Body of pancreas (tissue), 4 donors: ENCODE measurements at regions not wholly inside any gene's neighbourhood (a gene's known extent, or its start where the extent isn't known, plus 50 kb on each side); places are given as distances from the start of the nearest gene placed in this dataset.

Experiments
- CTCF ChIP-seq, 7 experiments: fragments of 450-650 bp in 4 of 7; fragments of 200-600 bp in 3 of 7; sonication (generic) in 3 of 7; IDR thresholded peaks; one replicate each; pipeline ENCODE4 v1.5.1; 2016 to 2019; ENCODE audit warnings: antibody characterized with exemption in 7 of 7
- POLR2A ChIP-seq, 3 donors: fragments of 450-650 bp; IDR thresholded peaks; one replicate each; pipeline ENCODE4 v1.6.1; 2016; ENCODE audit warnings: antibody characterized with exemption in 3 of 3, mild to moderate bottlenecking in 2 of 3

GRCh38 chr13:80726868-80727267 is 385.9 kb upstream of the SPRY2 start:
- TF ChIP-seq CTCF (IDR thresholded peaks at IDR 0.05), result no peak
- TF ChIP-seq POLR2A (IDR thresholded peaks at IDR 0.05), result no peak
